DMS79 (cell line): ENCODE measurements at regions not wholly inside any gene's neighbourhood (a gene's known extent, or its start where the extent isn't known, plus 50 kb on each side); places are given as distances from the start of the nearest gene placed in this dataset.
"Not testable (repeated sequence)": the region's sequence is repeated elsewhere in the genome, so short reads cannot be mapped to it uniquely, and the experiment has no call there.

Experiments
- DNase-seq: peaks from one replicate; lab custom pipeline; 2025; lab: John Stamatoyannopoulos, UW

DNA sequence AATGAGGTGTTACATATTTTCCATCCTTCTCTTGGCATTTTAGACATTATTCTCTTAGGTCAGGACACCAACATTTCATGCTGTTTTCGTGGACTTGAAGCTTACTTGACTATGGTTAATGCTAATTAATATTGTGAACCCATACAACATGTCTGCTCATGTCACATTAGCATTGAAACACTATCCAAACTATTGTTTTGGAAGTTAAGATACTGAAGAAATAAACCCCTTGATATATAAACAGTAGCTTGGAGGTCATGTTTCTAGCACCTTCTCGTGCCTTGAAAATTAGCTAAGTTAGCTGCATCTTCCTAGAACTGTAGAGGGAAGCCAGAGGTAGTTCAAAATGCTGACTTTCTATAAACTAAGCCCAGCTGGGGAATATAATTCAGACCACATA is 288.8 kb downstream of the LTN1 start:
- DNase-seq, result no peak

- no peak for DNase-seq
Measured at GRCh38 chr21:28699596-28700259, 292.9 kb downstream of the LTN1 start.

DNA sequence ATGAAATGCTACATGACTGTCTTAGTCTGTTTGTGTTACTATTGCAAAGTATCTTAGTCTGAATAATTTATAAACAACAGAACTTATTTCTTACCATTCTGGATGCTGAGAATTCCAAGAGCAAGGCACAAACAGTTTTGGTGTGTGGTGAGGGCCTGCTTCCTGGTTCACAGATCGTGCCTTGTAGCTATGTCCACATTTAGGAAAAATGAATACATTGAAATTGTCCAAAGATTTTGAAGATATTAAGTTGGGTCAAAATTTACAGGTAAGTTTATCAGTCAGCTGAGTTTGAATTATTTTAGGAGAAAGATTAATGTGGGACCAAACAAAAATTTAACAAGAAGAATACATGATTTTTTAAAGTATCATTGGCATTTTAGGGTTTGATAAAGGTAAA is 293.5 kb downstream of the LTN1 start:
- no peak for DNase-seq

DNA sequence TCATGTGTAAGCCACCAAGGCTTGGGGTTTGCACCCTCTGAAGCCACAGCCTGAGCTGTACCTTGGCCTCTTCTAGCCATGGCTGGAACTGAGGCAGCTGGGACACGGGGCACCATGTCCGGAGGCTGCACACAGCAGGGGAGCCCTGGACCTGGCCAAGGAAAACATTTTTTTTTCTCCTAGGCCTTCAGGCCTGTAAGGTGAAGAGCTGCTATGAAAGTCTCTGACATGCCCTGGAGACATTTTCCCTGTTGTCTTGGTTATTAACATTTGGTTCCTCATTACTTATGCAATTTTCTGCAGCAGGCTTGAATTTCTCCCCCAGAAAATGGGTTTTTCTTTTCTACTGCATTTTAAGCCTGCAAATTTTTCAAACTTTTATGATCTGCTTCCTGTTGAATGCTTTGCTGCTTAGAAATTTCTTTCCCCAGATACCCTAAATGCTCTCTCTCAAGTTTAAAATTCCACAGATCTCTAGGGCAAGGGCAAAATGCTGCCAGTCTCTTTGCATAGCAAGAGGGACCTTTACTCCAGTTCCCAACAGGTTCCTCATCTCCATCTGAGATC is 295.8 kb downstream of the LTN1 start:
- no peak for DNase-seq

DNA sequence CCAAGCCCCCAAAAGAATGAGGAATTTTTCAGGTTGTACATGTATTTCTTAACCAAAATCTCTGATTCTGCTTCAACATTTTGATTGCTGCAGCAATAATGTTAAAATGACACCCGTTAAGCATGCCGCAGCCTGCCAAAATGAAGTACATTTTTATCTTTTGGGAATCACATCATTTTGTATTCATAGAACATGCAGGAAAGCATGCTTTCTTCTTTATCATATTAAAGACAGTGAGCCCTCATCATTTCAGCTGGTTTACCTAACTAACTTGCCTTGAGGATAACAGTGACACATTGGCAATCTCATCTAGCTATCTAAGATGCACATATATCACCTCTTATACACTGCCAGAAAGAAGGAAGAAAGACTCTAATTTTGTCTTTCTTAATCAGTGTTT is 299.2 kb downstream of the LTN1 start:
- DNase-seq, result no peak

DNA sequence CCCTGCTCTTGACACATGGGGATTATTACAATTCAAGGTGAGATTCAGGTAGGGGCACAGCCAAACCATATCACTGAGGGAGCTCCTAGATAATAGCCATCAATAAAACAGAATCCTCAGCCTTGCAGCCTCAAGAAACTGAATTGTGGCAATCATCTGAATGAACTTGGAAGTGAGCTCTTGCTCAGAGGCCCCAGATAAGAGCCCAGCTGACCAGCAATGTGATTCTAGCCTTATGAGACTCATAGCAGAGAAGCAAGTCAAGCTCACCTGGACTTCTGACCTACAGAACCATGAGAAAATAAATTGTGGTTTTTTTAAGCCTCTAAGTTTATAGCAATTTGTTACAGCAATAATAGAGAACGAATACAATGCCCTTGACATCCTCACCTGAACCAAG is 302.5 kb downstream of the LTN1 start:
- no peak for DNase-seq

DNA sequence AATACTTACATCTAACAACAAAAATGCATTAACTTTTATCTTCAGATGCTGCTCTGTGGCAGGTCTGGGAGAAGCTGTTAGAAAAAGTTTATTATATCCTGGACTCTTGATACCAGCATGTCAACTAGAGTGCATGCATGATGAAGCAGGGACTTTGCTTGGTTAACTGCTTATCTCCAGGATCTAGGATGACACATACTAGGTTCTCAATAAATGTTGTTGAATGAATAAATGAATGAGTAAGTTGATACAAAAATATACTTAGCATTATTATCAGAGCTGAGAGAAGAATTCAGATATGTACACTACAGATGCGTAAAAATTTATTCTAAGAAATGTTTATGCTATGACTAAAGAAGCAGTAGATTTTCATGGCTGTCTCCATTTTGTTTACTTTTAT is 304.3 kb downstream of the LTN1 start:
- no peak for DNase-seq

DNA sequence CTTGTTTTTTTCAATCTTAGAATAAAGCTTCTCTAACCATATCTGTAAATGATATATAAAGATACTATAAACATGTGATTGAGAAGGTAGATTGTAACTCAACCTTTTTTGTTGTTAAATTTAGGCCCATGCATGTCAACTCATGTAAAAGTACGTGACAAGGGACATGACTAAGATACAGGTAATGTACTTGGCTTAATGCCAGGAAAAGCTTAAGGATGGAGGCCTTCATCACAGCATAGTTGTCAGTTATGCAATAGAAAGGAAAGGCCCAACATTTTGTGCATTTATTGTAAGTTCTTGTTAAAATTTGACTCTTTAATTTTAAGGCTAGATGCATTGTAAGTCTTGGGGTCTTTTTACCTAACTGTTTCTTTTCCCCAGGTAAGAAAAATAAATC is 305.1 kb downstream of the LTN1 start:
- no peak for DNase-seq

- no peak for DNase-seq
Measured at GRCh38 chr21:28683982-28684752, 308.5 kb downstream of the LTN1 start.

- not testable (repeated sequence) for DNase-seq
Measured at GRCh38 chr21:28682884-28683283, 309.8 kb downstream of the LTN1 start.

GRCh38 chr21:28677096-28677495 is 315.6 kb downstream of the LTN1 start:
- not testable (repeated sequence) for DNase-seq

GRCh38 chr21:28675331-28676041 is 317.2 kb downstream of the LTN1 start:
- DNase-seq, result no peak

DNA sequence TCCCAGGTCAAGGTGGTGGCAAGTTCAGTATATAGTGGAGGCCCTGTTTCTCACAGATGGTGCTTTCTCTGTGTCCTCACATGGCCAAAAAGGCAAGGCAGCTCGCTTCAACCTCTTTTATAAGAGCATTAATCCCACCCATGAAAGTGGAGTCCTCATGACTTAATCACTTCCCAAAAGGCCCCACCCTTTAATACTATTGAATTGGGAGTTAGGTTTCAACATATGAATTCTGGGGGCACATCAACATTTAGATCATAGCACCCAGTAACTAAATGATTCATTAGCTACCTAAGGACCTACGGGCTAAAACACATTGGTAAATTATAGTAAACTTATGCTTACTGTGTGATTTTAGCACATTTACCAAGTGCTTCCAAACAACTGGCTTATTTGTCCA is 317.9 kb downstream of the LTN1 start:
- no peak for DNase-seq

GRCh38 chr21:28671549-28672195 is 321.0 kb downstream of the LTN1 start:
- DNase-seq, result no peak

GRCh38 chr21:28669971-28670653 is 322.6 kb downstream of the LTN1 start:
- DNase-seq, result no peak

GRCh38 chr21:28669321-28669720 is 323.4 kb downstream of the LTN1 start:
- no peak for DNase-seq

DNA sequence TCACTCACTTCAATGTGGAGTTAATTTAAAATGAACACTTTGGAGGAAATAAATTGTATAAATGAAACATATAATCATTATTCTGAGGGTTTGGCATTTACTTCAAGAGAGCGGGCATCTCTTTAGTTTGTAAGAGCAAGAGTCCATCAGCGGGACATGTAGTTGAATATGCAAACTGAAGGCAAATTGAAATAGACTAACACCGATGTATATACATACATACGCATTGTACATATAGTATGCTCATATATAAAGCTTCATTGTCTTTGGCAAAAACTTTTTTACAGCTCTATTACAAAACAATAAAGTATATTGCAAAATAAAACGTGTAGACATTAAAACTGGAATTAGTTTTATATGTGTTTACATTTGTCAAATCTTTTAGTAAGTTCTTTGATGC is 328.9 kb downstream of the LTN1 start:
- DNase-seq, result no peak

- no peak for DNase-seq
Measured at GRCh38 chr21:28663111-28663693, 329.5 kb downstream of the LTN1 start.

GRCh38 chr21:28657566-28657965 is 335.1 kb downstream of the LTN1 start:
- no peak for DNase-seq

DNA sequence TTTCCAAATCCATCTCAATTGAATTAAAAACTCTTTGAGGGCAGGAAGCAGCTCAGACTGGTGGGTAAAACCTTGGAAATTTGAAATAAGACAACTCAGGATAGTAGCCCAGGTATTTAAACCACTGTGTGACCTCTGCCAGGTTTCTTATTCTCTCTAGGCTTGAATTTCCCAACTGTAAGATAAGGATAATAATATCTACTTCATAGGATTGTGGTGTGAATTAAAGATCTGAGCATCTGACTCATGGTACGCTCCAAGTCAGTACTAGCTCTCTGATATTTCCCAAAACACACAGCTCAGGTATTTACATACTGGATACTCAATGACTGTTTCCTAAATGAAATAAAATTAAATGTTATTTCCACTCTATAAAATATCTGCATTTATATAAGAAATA is 337.2 kb downstream of the LTN1 start:
- no peak for DNase-seq

- no peak for DNase-seq
Measured at GRCh38 chr21:28654406-28654805, 338.3 kb downstream of the LTN1 start.
